ENCODE measurements at regions not wholly inside any gene's neighbourhood (a gene's known extent, or its start where the extent isn't known, plus 50 kb on each side); places are given as distances from the start of the nearest gene placed in this dataset.
"Not testable (repeated sequence)": the region's sequence is repeated elsewhere in the genome, so short reads cannot be mapped to it uniquely, and the experiment has no call there.

GRCh38 chrX:30008031-30008430, 207.3 kb upstream of the MAGEB2 start:
- Mint-ChIP-seq H3K4me3 (no peak overlapping the region), H3K27me3 (ENCODE audit: low read depth, poor library complexity) (peaks cover 4% of the 10 kb centered on the region), H3K9me3 (peaks cover 7% of the 10 kb centered on the region), H3K4me1 (peaks cover 4% of the 10 kb centered on the region), H3K27ac (no peak overlapping the region), H3K36me3 (ENCODE audit: low read depth) (no peaks in the 10 kb centered on the region)
- no peak for TF ChIP-seq CTCF (IDR thresholded peaks at IDR 0.05)
- no peak for DNase-seq

DNA sequence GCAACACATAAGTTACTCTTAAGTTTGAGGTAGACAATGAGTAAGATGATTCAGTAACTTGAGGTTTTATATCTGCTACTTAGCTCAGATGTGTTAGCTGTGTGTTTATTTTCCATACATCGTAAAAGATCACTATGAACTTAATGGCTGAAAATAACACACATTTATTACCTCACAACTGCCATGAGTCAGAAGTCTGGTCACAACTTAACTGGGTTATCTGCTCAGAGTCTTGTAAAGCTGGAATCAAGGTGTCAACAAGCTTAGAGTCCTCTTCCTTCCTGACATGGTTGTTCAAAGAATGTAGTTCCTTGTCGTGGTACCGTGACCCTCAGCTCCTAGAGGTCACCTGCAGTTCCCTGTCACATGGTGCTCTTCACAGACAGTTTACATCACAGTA, 204.9 kb upstream of the MAGEB2 start:
- Mint-ChIP-seq H3K27ac (no peak overlapping the region), H3K4me1 (peaks cover 4% of the 10 kb centered on the region), H3K36me3 (ENCODE audit: low read depth) (no peaks in the 10 kb centered on the region), H3K4me3 (no peak overlapping the region), H3K27me3 (ENCODE audit: low read depth, poor library complexity) (peaks cover 3% of the 10 kb centered on the region), H3K9me3 (peaks cover 7% of the 10 kb centered on the region)
- TF ChIP-seq CTCF (IDR thresholded peaks at IDR 0.05), result no peak
- DNase-seq, result no peak

DNA sequence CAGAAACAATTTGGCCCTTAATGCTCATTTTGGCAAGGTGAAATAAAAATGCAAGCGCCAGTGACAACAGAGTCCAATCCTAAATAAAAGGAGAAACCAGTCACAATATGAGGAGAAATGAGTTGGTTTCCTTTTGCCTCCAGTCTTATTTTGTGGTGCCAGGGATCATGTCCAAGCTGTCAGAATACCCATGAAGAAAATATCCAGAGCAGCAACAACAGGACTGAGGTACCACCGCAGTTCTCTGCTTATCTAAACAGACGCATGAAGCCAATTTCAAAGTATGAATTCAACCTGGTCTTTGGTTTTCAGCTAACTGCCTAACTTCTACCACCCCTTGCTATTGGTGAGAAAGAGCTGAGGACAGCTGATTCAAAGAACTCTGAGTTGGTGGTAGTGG, 199.9 kb upstream of the MAGEB2 start:
- no peak for TF ChIP-seq CTCF (IDR thresholded peaks at IDR 0.05)

GRCh38 chrX:30027636-30028035, 187.7 kb upstream of the MAGEB2 start:
- Mint-ChIP-seq H3K27ac (no peak overlapping the region), H3K4me1 (no peaks in the 10 kb centered on the region), H3K27me3 (ENCODE audit: low read depth, poor library complexity) (no peaks in the 10 kb centered on the region), H3K9me3 (peaks cover 10% of the 10 kb centered on the region), H3K4me3 (no peak overlapping the region), H3K36me3 (ENCODE audit: low read depth) (no peaks in the 10 kb centered on the region)
- TF ChIP-seq CTCF (IDR thresholded peaks at IDR 0.05), result no peak
- no peak for DNase-seq

More for the DNA sequence above, 199.9 kb upstream of the MAGEB2 start:
- DNase-seq, result no peak
- H3K27ac Mint-ChIP-seq, result no peak overlapping the region
- no peaks in the 10 kb centered on the region for H3K36me3 Mint-ChIP-seq (ENCODE audit: low read depth)
- H3K4me1 Mint-ChIP-seq, result no peaks in the 10 kb centered on the region
- H3K27me3 Mint-ChIP-seq (ENCODE audit: low read depth, poor library complexity), result no peaks in the 10 kb centered on the region
- H3K4me3 Mint-ChIP-seq, result no peak overlapping the region
- H3K9me3 Mint-ChIP-seq, result peaks cover 8% of the 10 kb centered on the region

DNA sequence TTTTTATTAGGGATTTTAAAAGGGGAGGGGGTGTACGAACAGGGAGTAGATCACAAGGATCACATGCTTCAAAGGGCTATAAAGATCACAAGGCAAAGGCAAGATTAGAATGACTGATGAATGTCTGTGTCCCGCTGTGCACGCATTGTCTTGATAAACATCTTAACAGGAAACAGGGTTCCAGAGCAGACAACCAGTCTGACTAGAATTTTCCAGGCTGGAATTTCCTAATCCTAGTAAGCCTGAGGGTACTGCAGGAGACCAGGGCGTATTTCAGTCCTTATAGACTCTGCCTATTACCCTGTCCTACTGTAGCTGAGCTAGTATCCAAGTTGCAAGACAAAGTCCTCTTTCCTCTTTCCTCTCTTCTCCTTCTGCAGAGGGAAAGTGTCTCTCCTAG, 179.0 kb upstream of the MAGEB2 start:
- H3K9me3 Mint-ChIP-seq, result peaks cover 28% of the 10 kb centered on the region
- not testable (repeated sequence) for H3K4me3 Mint-ChIP-seq; H3K4me1 Mint-ChIP-seq; H3K27me3 Mint-ChIP-seq (ENCODE audit: low read depth, poor library complexity); H3K36me3 Mint-ChIP-seq (ENCODE audit: low read depth); H3K27ac Mint-ChIP-seq; DNase-seq

GRCh38 chrX:30039768-30040167, 175.6 kb upstream of the MAGEB2 start:
- DNase-seq, result no peak
- Mint-ChIP-seq H3K27me3 (ENCODE audit: low read depth, poor library complexity) (peaks cover 9% of the 10 kb centered on the region), H3K36me3 (ENCODE audit: low read depth) (no peaks in the 10 kb centered on the region), H3K27ac (no peak overlapping the region), H3K4me3 (no peak overlapping the region), H3K4me1 (no peaks in the 10 kb centered on the region), H3K9me3 (peaks cover 25% of the 10 kb centered on the region)
- no peak for TF ChIP-seq CTCF (IDR thresholded peaks at IDR 0.05)
